Anterior cingulate cortex (tissue), 58 donors: ENCODE measurements at regions not wholly inside any gene's neighbourhood (a gene's known extent, or its start where the extent isn't known, plus 50 kb on each side); places are given as distances from the start of the nearest gene placed in this dataset.
A peak's percentile ranks its signal among the peaks of the same experiment; 100 is the strongest.
"Not testable (repeated sequence)": the region's sequence is repeated elsewhere in the genome, so short reads cannot be mapped to it uniquely, and the experiment has no call there.

Source experiments
- DNase-seq, 58 donors: peaks; one replicate each; lab custom pipeline; 2025; lab: John Stamatoyannopoulos, UW

GRCh38 chr7:91557789-91558404, 293.7 kb downstream of the FZD1 start:
- peak in 2 of 58 donors; percentile 2 to 19 for DNase-seq

- DNase-seq, result no peak
Measured at GRCh38 chr7:91559947-91560346, 295.7 kb downstream of the FZD1 start.

GRCh38 chr7:91564101-91564500, 299.9 kb downstream of the FZD1 start:
- DNase-seq, result no peak

GRCh38 chr7:91564541-91564940, 300.3 kb downstream of the FZD1 start:
- DNase-seq, result no peak

- DNase-seq, result peak in 43 of 58 donors; percentile 1 to 68 (median 21)
Measured at GRCh38 chr7:91565499-91566401, 301.5 kb downstream of the FZD1 start.

GRCh38 chr7:91566402-91566732, 302.1 kb downstream of the FZD1 start:
- peak in 1 of 58 donors; percentile 9 for DNase-seq

- DNase-seq, result peak in 2 of 58 donors; percentile 6 to 12
Measured at GRCh38 chr7:91567081-91568012, 303.1 kb downstream of the FZD1 start.

GRCh38 chr7:91568138-91568537, 303.9 kb downstream of the FZD1 start:
- no peak for DNase-seq

GRCh38 chr7:91569728-91570457, 305.7 kb downstream of the FZD1 start:
- no peak for DNase-seq

- DNase-seq, result no peak
Measured at GRCh38 chr7:91570560-91570959, 306.3 kb downstream of the FZD1 start.

- DNase-seq, result no peak
Measured at GRCh38 chr7:91571601-91572000, 307.4 kb downstream of the FZD1 start.

- DNase-seq, result no peak
Measured at GRCh38 chr7:91573405-91573804, 307.1 kb downstream of the MTERF1 start.

GRCh38 chr7:91576459-91576858, 304.0 kb downstream of the MTERF1 start:
- DNase-seq, result not testable (repeated sequence)

GRCh38 chr7:91579837-91580236, 300.7 kb downstream of the MTERF1 start:
- no peak for DNase-seq

- no peak for DNase-seq
Measured at GRCh38 chr7:91582799-91583477, 297.6 kb downstream of the MTERF1 start.

- DNase-seq, result no peak
Measured at GRCh38 chr7:91596287-91596686, 284.2 kb downstream of the MTERF1 start.

- peak in 6 of 58 donors; percentile 0 to 13 (median 7) for DNase-seq
Measured at GRCh38 chr7:91598791-91599190, 281.7 kb downstream of the MTERF1 start.

- DNase-seq, result no peak
Measured at GRCh38 chr7:91600112-91600511, 280.4 kb downstream of the MTERF1 start.

- no peak for DNase-seq
Measured at GRCh38 chr7:91603707-91604106, 276.8 kb downstream of the MTERF1 start.

- DNase-seq, result no peak
Measured at GRCh38 chr7:91608606-91609005, 271.9 kb downstream of the MTERF1 start.
